D721Med (cell line): ENCODE measurements at regions not wholly inside any gene's neighbourhood (a gene's known extent, or its start where the extent isn't known, plus 50 kb on each side); places are given as distances from the start of the nearest gene placed in this dataset.

Experiments used
- DNase-seq: peaks from one replicate; pipeline ENCODE4 v3.0.0; 2011; ENCODE audit warnings: low spot score; ENCODE audit not compliant: insufficient read length
- FAIRE-seq: peaks from 2 replicates; lab custom pipeline; 2011; peaks lifted over from hg19 to GRCh38; lab: Jason Lieb, UNC
- CTCF ChIP-seq: IDR thresholded peaks from 2 replicates; pipeline ENCODE4 v1.5.1; 2012; ENCODE audit warnings: mild to moderate bottlenecking, control low read depth; ENCODE audit not compliant: insufficient read depth; ENCODE audit errors: missing control alignments

GRCh38 chr10:107496594-107496993 is 332.1 kb upstream of the SORCS1 start:
- TF ChIP-seq CTCF, result no peak
- DNase-seq, result no peak
- no peak for FAIRE-seq

- no peak for TF ChIP-seq CTCF
- FAIRE-seq (no peak), DNase-seq (no peak)
Observed at GRCh38 chr10:107492389-107492788, 327.9 kb upstream of the SORCS1 start.

GRCh38 chr10:107490389-107490788 is 325.9 kb upstream of the SORCS1 start:
- no peak for TF ChIP-seq CTCF
- FAIRE-seq (no peak), DNase-seq (no peak)

- DNase-seq, result no peak
- no peak for TF ChIP-seq CTCF
- FAIRE-seq, result no peak
Observed at GRCh38 chr10:107487284-107487683, 322.8 kb upstream of the SORCS1 start.

GRCh38 chr10:107485019-107485418 is 320.5 kb upstream of the SORCS1 start:
- DNase-seq (no peak), FAIRE-seq (no peak)
- TF ChIP-seq CTCF, result no peak

GRCh38 chr10:107481881-107482280 is 317.4 kb upstream of the SORCS1 start:
- no peak for TF ChIP-seq CTCF
- FAIRE-seq (no peak), DNase-seq (no peak)

GRCh38 chr10:107481224-107481623 is 316.7 kb upstream of the SORCS1 start:
- no peak for TF ChIP-seq CTCF
- FAIRE-seq (no peak), DNase-seq (no peak)
